HG02798 (cell line): ENCODE measurements at regions not wholly inside any gene's neighbourhood (a gene's known extent, or its start where the extent isn't known, plus 50 kb on each side); places are given as distances from the start of the nearest gene placed in this dataset.

Experiments used
- ATAC-seq: cut with Tn5 transposase; IDR thresholded peaks from one replicate; pipeline ENCODE4 v1.9.1; 2021; ENCODE audit warnings: mild to moderate bottlenecking; ENCODE audit not compliant: unreplicated experiment, poor library complexity

- no peak for ATAC-seq
These were observed 85.9 kb downstream of the BOD1 start for GRCh38 chr5:173530547-173530946.

GRCh38 chr5:173529861-173530260 is 86.6 kb downstream of the BOD1 start:
- ATAC-seq = no peak

GRCh38 chr5:173527671-173528070 is 88.8 kb downstream of the BOD1 start:
- no peak for ATAC-seq

GRCh38 chr5:173524136-173524535 is 92.3 kb downstream of the BOD1 start:
- ATAC-seq = no peak

- no peak for ATAC-seq
These were observed 93.1 kb downstream of the BOD1 start for GRCh38 chr5:173523388-173523787.

GRCh38 chr5:173522518-173522917 is 93.9 kb downstream of the BOD1 start:
- no peak for ATAC-seq

GRCh38 chr5:173518856-173519255 is 97.6 kb downstream of the BOD1 start:
- no peak for ATAC-seq

- no peak for ATAC-seq
These were observed 98.8 kb downstream of the BOD1 start for GRCh38 chr5:173517648-173518047.

- ATAC-seq = no peak
These were observed 100.9 kb downstream of the BOD1 start for GRCh38 chr5:173515526-173515925.

GRCh38 chr5:173514661-173515060 is 101.8 kb downstream of the BOD1 start:
- ATAC-seq = no peak

GRCh38 chr5:173513521-173513991 is 102.9 kb downstream of the BOD1 start:
- no peak for ATAC-seq

- ATAC-seq = no peak
These were observed 103.6 kb downstream of the BOD1 start for GRCh38 chr5:173512637-173513435.

- no peak for ATAC-seq
These were observed 107.4 kb downstream of the BOD1 start for GRCh38 chr5:173509060-173509459.

GRCh38 chr5:173507171-173507570 is 109.3 kb downstream of the BOD1 start:
- no peak for ATAC-seq

- no peak for ATAC-seq
These were observed 110.8 kb downstream of the BOD1 start for GRCh38 chr5:173505634-173506033.

GRCh38 chr5:173501922-173502321 is 114.5 kb downstream of the BOD1 start:
- ATAC-seq = no peak

- ATAC-seq = no peak
These were observed 115.2 kb downstream of the BOD1 start for GRCh38 chr5:173501271-173501670.

GRCh38 chr5:173500213-173500560 is 116.3 kb downstream of the BOD1 start:
- no peak for ATAC-seq

- no peak for ATAC-seq
These were observed 116.8 kb downstream of the BOD1 start for GRCh38 chr5:173499471-173500212.

- no peak for ATAC-seq
These were observed 117.5 kb downstream of the BOD1 start for GRCh38 chr5:173498739-173499470.

- ATAC-seq = no peak
These were observed 118.2 kb downstream of the BOD1 start for GRCh38 chr5:173498286-173498685.
